ENCODE measurements at regions not wholly inside any gene's neighbourhood (a gene's known extent, or its start where the extent isn't known, plus 50 kb on each side); places are given as distances from the start of the nearest gene placed in this dataset.

- no peaks in the 10 kb centered on the region for H3K9me3 Mint-ChIP-seq
- H3K27me3 Mint-ChIP-seq = no peaks in the 10 kb centered on the region
- H3K4me3 Mint-ChIP-seq = no peak overlapping the region
- no peak for ATAC-seq (ENCODE audit: low read depth in 2 of 2)
- H3K27ac Mint-ChIP-seq = no peak overlapping the region
- H3K4me1 Mint-ChIP-seq = peaks cover 19 to 22% (median 21%) of the 10 kb centered on the region in 3 donors
- no peaks in the 10 kb centered on the region for H3K36me3 Mint-ChIP-seq
- DNase-seq = no peak
Measured at GRCh38 chr12:92089559-92089958, 56.1 kb downstream of the BTG1 start.

- DNase-seq (no peak), ATAC-seq (ENCODE audit: low read depth in 2 of 2) (no peak)
- H3K36me3 Mint-ChIP-seq = no peaks in the 10 kb centered on the region
- peaks cover 14 to 18% (median 18%) of the 10 kb centered on the region in 3 donors for H3K4me1 Mint-ChIP-seq
- H3K27ac Mint-ChIP-seq = peak overlapping the region in 1 of 6 donors; percentile 45
- H3K4me3 Mint-ChIP-seq = peak overlapping the region in 1 of 8 donors; percentile 17
- H3K9me3 Mint-ChIP-seq = no peaks in the 10 kb centered on the region
- H3K27me3 Mint-ChIP-seq = no peaks in the 10 kb centered on the region
Measured at GRCh38 chr12:92088805-92089204, 56.8 kb downstream of the BTG1 start.

- Mint-ChIP-seq H3K4me3 (no peak overlapping the region), H3K4me1 (peaks cover 16 to 24% (median 20%) of the 10 kb centered on the region in 3 donors), H3K27ac (peak overlapping the region in 1 of 6 donors; percentile 25), H3K27me3 (no peaks in the 10 kb centered on the region), H3K36me3 (no peaks in the 10 kb centered on the region), H3K9me3 (no peaks in the 10 kb centered on the region)
- DNase-seq (no peak), ATAC-seq (ENCODE audit: low read depth in 2 of 2) (no peak)
Measured at GRCh38 chr12:92085736-92086040, 60.0 kb downstream of the BTG1 start.

- Mint-ChIP-seq H3K9me3 (no peaks in the 10 kb centered on the region), H3K27ac (peak overlapping the region in 3 of 6 donors; percentile 25 to 64 (median 45)), H3K27me3 (no peaks in the 10 kb centered on the region), H3K36me3 (no peaks in the 10 kb centered on the region), H3K4me3 (no peak overlapping the region), H3K4me1 (peaks cover 21 to 29% (median 25%) of the 10 kb centered on the region in 3 donors)
- DNase-seq (no peak), ATAC-seq (ENCODE audit: low read depth in 2 of 2) (no peak)
Measured at GRCh38 chr12:92085040-92085735, 60.5 kb downstream of the BTG1 start.

GRCh38 chr12:92080911-92081285 is 64.7 kb downstream of the BTG1 start:
- Mint-ChIP-seq H3K4me1 (peaks cover 36 to 52% (median 40%) of the 10 kb centered on the region in 3 donors), H3K9me3 (no peaks in the 10 kb centered on the region), H3K4me3 (no peak overlapping the region), H3K36me3 (no peaks in the 10 kb centered on the region), H3K27me3 (no peaks in the 10 kb centered on the region), H3K27ac (peak overlapping the region in 1 of 6 donors; percentile 21)
- DNase-seq (no peak), ATAC-seq (ENCODE audit: low read depth in 2 of 2) (no peak)

- H3K36me3 Mint-ChIP-seq = no peaks in the 10 kb centered on the region
- no peaks in the 10 kb centered on the region for H3K27me3 Mint-ChIP-seq
- no peak for ATAC-seq (ENCODE audit: low read depth in 2 of 2)
- H3K27ac Mint-ChIP-seq = peak overlapping the region in 2 of 6 donors; percentile 10 to 43
- peaks cover 40 to 54% (median 41%) of the 10 kb centered on the region in 3 donors for H3K4me1 Mint-ChIP-seq
- no peaks in the 10 kb centered on the region for H3K9me3 Mint-ChIP-seq
- DNase-seq = no peak
- no peak overlapping the region for H3K4me3 Mint-ChIP-seq
Measured at GRCh38 chr12:92079054-92079385, 66.6 kb downstream of the BTG1 start.

- Mint-ChIP-seq H3K4me3 (no peak overlapping the region), H3K9me3 (no peaks in the 10 kb centered on the region), H3K27me3 (no peaks in the 10 kb centered on the region), H3K36me3 (no peaks in the 10 kb centered on the region), H3K4me1 (peaks cover 40 to 54% (median 41%) of the 10 kb centered on the region in 3 donors), H3K27ac (peak overlapping the region in 2 of 6 donors; percentile 22 to 83)
- DNase-seq (no peak), ATAC-seq (ENCODE audit: low read depth in 2 of 2) (no peak)
Measured at GRCh38 chr12:92078167-92079053, 67.2 kb downstream of the BTG1 start.

- Mint-ChIP-seq H3K4me1 (peaks cover 40 to 54% (median 41%) of the 10 kb centered on the region in 3 donors), H3K9me3 (no peaks in the 10 kb centered on the region), H3K4me3 (peak overlapping the region in 1 of 8 donors; percentile 5), H3K27ac (peak overlapping the region in 3 of 6 donors; percentile 18 to 40 (median 22)), H3K27me3 (no peaks in the 10 kb centered on the region), H3K36me3 (no peaks in the 10 kb centered on the region)
- DNase-seq = no peak
- no peak for ATAC-seq (ENCODE audit: low read depth in 2 of 2)
Measured at GRCh38 chr12:92077530-92077929, 68.1 kb downstream of the BTG1 start.

- Mint-ChIP-seq H3K27ac (peak overlapping the region in 3 of 6 donors; percentile 1 to 74 (median 12)), H3K27me3 (no peaks in the 10 kb centered on the region), H3K4me1 (peaks cover 40 to 52% (median 40%) of the 10 kb centered on the region in 3 donors), H3K4me3 (no peak overlapping the region), H3K9me3 (no peaks in the 10 kb centered on the region), H3K36me3 (no peaks in the 10 kb centered on the region)
- ATAC-seq (ENCODE audit: low read depth in 2 of 2) = no peak
- DNase-seq = no peak
Measured at GRCh38 chr12:92076101-92076500, 69.5 kb downstream of the BTG1 start.

- no peak for ATAC-seq (ENCODE audit: low read depth in 2 of 2)
- no peak overlapping the region for H3K4me3 Mint-ChIP-seq
- no peaks in the 10 kb centered on the region for H3K36me3 Mint-ChIP-seq
- H3K27me3 Mint-ChIP-seq = no peaks in the 10 kb centered on the region
- no peaks in the 10 kb centered on the region for H3K9me3 Mint-ChIP-seq
- peak overlapping the region in 3 of 6 donors; percentile 12 to 90 (median 52) for H3K27ac Mint-ChIP-seq
- no peak for DNase-seq
- H3K4me1 Mint-ChIP-seq = peaks cover 34 to 46% (median 35%) of the 10 kb centered on the region in 3 donors
Measured at GRCh38 chr12:92075425-92075914, 70.2 kb downstream of the BTG1 start.

- Mint-ChIP-seq H3K9me3 (no peaks in the 10 kb centered on the region), H3K36me3 (no peaks in the 10 kb centered on the region), H3K27ac (peak overlapping the region in 2 of 6 donors; percentile 49 to 76), H3K4me1 (peaks cover 28 to 45% (median 32%) of the 10 kb centered on the region in 3 donors), H3K27me3 (no peaks in the 10 kb centered on the region), H3K4me3 (peak overlapping the region in 1 of 8 donors; percentile 3)
- no peak for DNase-seq
- no peak for ATAC-seq (ENCODE audit: low read depth in 2 of 2)
Measured at GRCh38 chr12:92074889-92075288, 70.8 kb downstream of the BTG1 start.

GRCh38 chr12:92073094-92073493 is 72.6 kb downstream of the BTG1 start:
- ATAC-seq (ENCODE audit: low read depth in 2 of 2) (no peak), DNase-seq (no peak)
- no peaks in the 10 kb centered on the region for H3K9me3 Mint-ChIP-seq
- H3K27me3 Mint-ChIP-seq = no peaks in the 10 kb centered on the region
- no peak overlapping the region for H3K27ac Mint-ChIP-seq
- no peak overlapping the region for H3K4me3 Mint-ChIP-seq
- H3K4me1 Mint-ChIP-seq = peaks cover 24 to 44% (median 29%) of the 10 kb centered on the region in 3 donors
- no peaks in the 10 kb centered on the region for H3K36me3 Mint-ChIP-seq

GRCh38 chr12:92072112-92072511 is 73.5 kb downstream of the BTG1 start:
- H3K4me1 Mint-ChIP-seq = peaks cover 17 to 35% (median 20%) of the 10 kb centered on the region in 3 donors
- no peaks in the 10 kb centered on the region for H3K27me3 Mint-ChIP-seq
- H3K9me3 Mint-ChIP-seq = no peaks in the 10 kb centered on the region
- ATAC-seq (ENCODE audit: low read depth in 2 of 2) = no peak
- DNase-seq = no peak
- H3K27ac Mint-ChIP-seq = no peak overlapping the region
- no peaks in the 10 kb centered on the region for H3K36me3 Mint-ChIP-seq
- H3K4me3 Mint-ChIP-seq = no peak overlapping the region
